Stimulated activated CD8-positive, alpha-beta memory T cell treated with anti-CD3 and anti-CD28 coated beads, Interleukin-7, amount 100 ng/mL, for 1 hour (primary cell): ENCODE measurements at regions not wholly inside any gene's neighbourhood (a gene's known extent, or its start where the extent isn't known, plus 50 kb on each side); places are given as distances from the start of the nearest gene placed in this dataset.

Experiments
- DNase-seq, 2 donors: peaks; one replicate each; pipeline ENCODE4 v3.0.0-alpha.2; 2020; ENCODE audit warnings: low read depth in 2 of 2

- no peak for DNase-seq
Observed at GRCh38 chr20:16945619-16946018, 197.5 kb downstream of the OTOR start.

GRCh38 chr20:16946097-16946496 is 197.9 kb downstream of the OTOR start:
- DNase-seq = no peak

- DNase-seq = no peak
Observed at GRCh38 chr20:16947479-16947878, 199.3 kb downstream of the OTOR start.

GRCh38 chr20:16951876-16952275 is 203.7 kb downstream of the OTOR start:
- no peak for DNase-seq

GRCh38 chr20:16952965-16953364 is 204.8 kb downstream of the OTOR start:
- no peak for DNase-seq

GRCh38 chr20:16953858-16954257 is 205.7 kb downstream of the OTOR start:
- DNase-seq = no peak

- DNase-seq = no peak
Observed at GRCh38 chr20:16955462-16955861, 207.3 kb downstream of the OTOR start.

- no peak for DNase-seq
Observed at GRCh38 chr20:16955971-16956370, 207.8 kb downstream of the OTOR start.

GRCh38 chr20:16965401-16965800 is 217.2 kb downstream of the OTOR start:
- DNase-seq = no peak

GRCh38 chr20:16966276-16966880 is 218.2 kb downstream of the OTOR start:
- DNase-seq = no peak

- DNase-seq = no peak
Observed at GRCh38 chr20:16968099-16968498, 219.9 kb downstream of the OTOR start.

- no peak for DNase-seq
Observed at GRCh38 chr20:16970776-16971175, 222.6 kb downstream of the OTOR start.

GRCh38 chr20:16974080-16974854 is 226.1 kb downstream of the OTOR start:
- DNase-seq = no peak

- DNase-seq = no peak
Observed at GRCh38 chr20:16974855-16975162, 226.7 kb downstream of the OTOR start.

GRCh38 chr20:16975682-16976081 is 227.5 kb downstream of the OTOR start:
- DNase-seq = no peak

- no peak for DNase-seq
Observed at GRCh38 chr20:16978497-16978896, 230.3 kb downstream of the OTOR start.

- no peak for DNase-seq
Observed at GRCh38 chr20:16982091-16982726, 234.1 kb downstream of the OTOR start.

- DNase-seq = no peak
Observed at GRCh38 chr20:16984481-16984880, 236.3 kb downstream of the OTOR start.

- DNase-seq = no peak
Observed at GRCh38 chr20:17003170-17003870, 223.5 kb upstream of the PCSK2 start.

GRCh38 chr20:17010181-17010580 is 216.7 kb upstream of the PCSK2 start:
- no peak for DNase-seq

GRCh38 chr20:17012546-17013226 is 214.2 kb upstream of the PCSK2 start:
- DNase-seq = no peak

GRCh38 chr20:17014217-17014616 is 212.6 kb upstream of the PCSK2 start:
- DNase-seq = no peak
